ENCODE measurements at regions not wholly inside any gene's neighbourhood (a gene's known extent, or its start where the extent isn't known, plus 50 kb on each side); places are given as distances from the start of the nearest gene placed in this dataset.

- no peaks in the 10 kb centered on the region for H3K79me2 ChIP-seq (ENCODE audit: insufficient read depth, low read length)
- no peak overlapping the region for H3K4me3 ChIP-seq (ENCODE audit: insufficient read depth, low read length, poor library complexity, severe bottlenecking)
- H3K4me2 ChIP-seq (ENCODE audit: low read depth, low read length, poor library complexity, severe bottlenecking): no peak overlapping the region
- H3K36me3 ChIP-seq (ENCODE audit: low read length): no peaks in the 10 kb centered on the region
- no peak overlapping the region for H3K27ac ChIP-seq (ENCODE audit: low read depth, low read length)
- no peaks in the 10 kb centered on the region for H3K9me3 ChIP-seq (ENCODE audit: insufficient read depth, low read length)
- H3F3A ChIP-seq (ENCODE audit: insufficient read depth): no peaks in the 10 kb centered on the region
- no peaks in the 10 kb centered on the region for H3K9me2 ChIP-seq (replicated peaks; ENCODE audit: insufficient read depth, low read length)
- H4K20me1 ChIP-seq (ENCODE audit: low read depth, low read length): no peaks in the 10 kb centered on the region
- H3K27me3 ChIP-seq (ENCODE audit: low read length): no peaks in the 10 kb centered on the region
- no peak for TF ChIP-seq EZH2phosphoT487 (conservative IDR thresholded peaks at IDR 0.05; ENCODE audit: low read length)
- TF ChIP-seq, protein P1, sequence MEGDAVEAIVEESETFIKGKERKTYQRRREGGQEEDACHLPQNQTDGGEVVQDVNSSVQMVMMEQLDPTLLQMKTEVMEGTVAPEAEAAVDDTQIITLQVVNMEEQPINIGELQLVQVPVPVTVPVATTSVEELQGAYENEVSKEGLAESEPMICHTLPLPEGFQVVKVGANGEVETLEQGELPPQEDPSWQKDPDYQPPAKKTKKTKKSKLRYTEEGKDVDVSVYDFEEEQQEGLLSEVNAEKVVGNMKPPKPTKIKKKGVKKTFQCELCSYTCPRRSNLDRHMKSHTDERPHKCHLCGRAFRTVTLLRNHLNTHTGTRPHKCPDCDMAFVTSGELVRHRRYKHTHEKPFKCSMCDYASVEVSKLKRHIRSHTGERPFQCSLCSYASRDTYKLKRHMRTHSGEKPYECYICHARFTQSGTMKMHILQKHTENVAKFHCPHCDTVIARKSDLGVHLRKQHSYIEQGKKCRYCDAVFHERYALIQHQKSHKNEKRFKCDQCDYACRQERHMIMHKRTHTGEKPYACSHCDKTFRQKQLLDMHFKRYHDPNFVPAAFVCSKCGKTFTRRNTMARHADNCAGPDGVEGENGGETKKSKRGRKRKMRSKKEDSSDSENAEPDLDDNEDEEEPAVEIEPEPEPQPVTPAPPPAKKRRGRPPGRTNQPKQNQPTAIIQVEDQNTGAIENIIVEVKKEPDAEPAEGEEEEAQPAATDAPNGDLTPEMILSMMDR (IDR thresholded peaks at IDR 0.05; ENCODE audit: insufficient read depth, low read length, poor library complexity, severe bottlenecking): no peak
- no peak overlapping the region for H2AFZ ChIP-seq (ENCODE audit: low read depth, low read length, severe bottlenecking)
- no peak overlapping the region for H3K9ac ChIP-seq (ENCODE audit: low read length)
Observed at GRCh38 chr3:73324203-73325155, 263.0 kb downstream of the EBLN2 start.

DNA sequence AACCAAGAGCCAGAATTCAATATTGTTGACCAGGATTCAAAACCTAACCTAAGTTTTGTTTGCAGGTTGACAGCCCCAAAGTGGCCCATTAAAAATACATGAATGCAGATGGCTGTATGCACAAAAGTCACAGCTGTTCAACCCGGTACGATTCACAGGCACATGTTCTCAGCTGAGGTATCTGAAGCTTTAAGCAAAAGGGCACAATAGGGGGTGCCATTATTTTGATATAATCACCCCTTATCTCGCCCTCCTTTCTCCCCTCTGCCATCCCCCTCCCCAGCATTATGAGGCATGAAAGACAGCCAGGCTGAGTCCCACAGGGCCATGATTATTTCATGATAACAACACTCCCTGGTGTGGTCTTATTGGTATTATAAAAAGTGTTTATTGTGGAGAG, 264.9 kb downstream of the EBLN2 start:
- H3K27ac ChIP-seq (ENCODE audit: low read depth, low read length): no peak overlapping the region
- no peaks in the 10 kb centered on the region for H3K9me3 ChIP-seq (ENCODE audit: insufficient read depth, low read length)
- H3K36me3 ChIP-seq (ENCODE audit: low read length): no peaks in the 10 kb centered on the region
- no peak overlapping the region for H3K4me3 ChIP-seq (ENCODE audit: insufficient read depth, low read length, poor library complexity, severe bottlenecking)
- no peak for TF ChIP-seq EZH2phosphoT487 (conservative IDR thresholded peaks at IDR 0.05; ENCODE audit: low read length)
- TF ChIP-seq, protein P1 (IDR thresholded peaks at IDR 0.05; ENCODE audit: insufficient read depth, low read length, poor library complexity, severe bottlenecking): no peak
- H3K79me2 ChIP-seq (ENCODE audit: insufficient read depth, low read length): no peaks in the 10 kb centered on the region
- H2AFZ ChIP-seq (ENCODE audit: low read depth, low read length, severe bottlenecking): no peak overlapping the region
- no peaks in the 10 kb centered on the region for H3K9me2 ChIP-seq (replicated peaks; ENCODE audit: insufficient read depth, low read length)
- H4K20me1 ChIP-seq (ENCODE audit: low read depth, low read length): no peaks in the 10 kb centered on the region
- no peaks in the 10 kb centered on the region for H3F3A ChIP-seq (ENCODE audit: insufficient read depth)
- no peak overlapping the region for H3K9ac ChIP-seq (ENCODE audit: low read length)
- H3K27me3 ChIP-seq (ENCODE audit: low read length): no peaks in the 10 kb centered on the region
- no peak overlapping the region for H3K4me2 ChIP-seq (ENCODE audit: low read depth, low read length, poor library complexity, severe bottlenecking)

- no peak overlapping the region for H3K27ac ChIP-seq (ENCODE audit: low read depth, low read length)
- H3K9me3 ChIP-seq (ENCODE audit: insufficient read depth, low read length): no peaks in the 10 kb centered on the region
- TF ChIP-seq EZH2phosphoT487 (conservative IDR thresholded peaks at IDR 0.05; ENCODE audit: low read length): no peak
- TF ChIP-seq, protein P1 (IDR thresholded peaks at IDR 0.05; ENCODE audit: insufficient read depth, low read length, poor library complexity, severe bottlenecking): no peak
- H3K27me3 ChIP-seq (ENCODE audit: low read length): no peaks in the 10 kb centered on the region
- H3F3A ChIP-seq (ENCODE audit: insufficient read depth): no peaks in the 10 kb centered on the region
- H3K9me2 ChIP-seq (replicated peaks; ENCODE audit: insufficient read depth, low read length): no peaks in the 10 kb centered on the region
- H3K9ac ChIP-seq (ENCODE audit: low read length): no peak overlapping the region
- H3K36me3 ChIP-seq (ENCODE audit: low read length): no peaks in the 10 kb centered on the region
- H3K79me2 ChIP-seq (ENCODE audit: insufficient read depth, low read length): no peaks in the 10 kb centered on the region
- no peak overlapping the region for H2AFZ ChIP-seq (ENCODE audit: low read depth, low read length, severe bottlenecking)
- no peak overlapping the region for H3K4me2 ChIP-seq (ENCODE audit: low read depth, low read length, poor library complexity, severe bottlenecking)
- no peaks in the 10 kb centered on the region for H4K20me1 ChIP-seq (ENCODE audit: low read depth, low read length)
- no peak overlapping the region for H3K4me3 ChIP-seq (ENCODE audit: insufficient read depth, low read length, poor library complexity, severe bottlenecking)
Observed at GRCh38 chr3:73327052-73327451, 265.6 kb downstream of the EBLN2 start.
